GM23248 (cell line): ENCODE measurements at regions not wholly inside any gene's neighbourhood (a gene's known extent, or its start where the extent isn't known, plus 50 kb on each side); places are given as distances from the start of the nearest gene placed in this dataset.

Experiments used
- DNase-seq: peaks from one replicate; pipeline ENCODE4 v3.0.0-alpha.2; 2015
- H2AFZ ChIP-seq: fragments of 200-600 bp; sonication (generic); 2 replicates; pipeline ENCODE4 v1.6.1; 2016; ENCODE audit warnings: antibody characterized with exemption
- H3F3A ChIP-seq: fragments of 200-600 bp; sonication (generic); 2 replicates; pipeline ENCODE4 v1.6.1; 2016; ENCODE audit warnings: mild to moderate bottlenecking, antibody characterized with exemption, mixed run types; ENCODE audit not compliant: insufficient read depth
- H3K27ac ChIP-seq: fragments of 200-600 bp; sonication (generic); 2 replicates; pipeline ENCODE4 v1.5.1; 2016; ENCODE audit warnings: mild to moderate bottlenecking
- H3K27me3 ChIP-seq: fragments of 200-600 bp; sonication (generic); replicated peaks from 2 replicates; pipeline ENCODE4 v1.6.1; 2016; ENCODE audit warnings: mild to moderate bottlenecking; ENCODE audit not compliant: insufficient read depth
- H3K36me3 ChIP-seq: fragments of 200-600 bp; sonication (generic); 2 replicates; pipeline ENCODE4 v1.6.1; 2016; ENCODE audit warnings: low read depth, mild to moderate bottlenecking
- H3K4me1 ChIP-seq: fragments of 200-600 bp; sonication (generic); 2 replicates; pipeline ENCODE4 v1.6.1; 2016; ENCODE audit warnings: mild to moderate bottlenecking; ENCODE audit not compliant: insufficient read depth
- H3K4me2 ChIP-seq: fragments of 200-600 bp; sonication (generic); one replicate; pipeline ENCODE4 v1.6.1; 2016; ENCODE audit warnings: mild to moderate bottlenecking; ENCODE audit not compliant: unreplicated experiment
- H3K4me3 ChIP-seq: fragments of 200-600 bp; sonication (generic); 2 replicates; pipeline ENCODE4 v1.5.1; 2016; ENCODE audit warnings: mild to moderate bottlenecking
- H3K79me2 ChIP-seq: fragments of 200-600 bp; sonication (generic); 2 replicates; pipeline ENCODE4 v1.6.1; 2016; ENCODE audit warnings: mild to moderate bottlenecking; ENCODE audit not compliant: insufficient read depth
- H3K9ac ChIP-seq: fragments of 200-600 bp; sonication (generic); 2 replicates; pipeline ENCODE4 v1.6.1; 2016; ENCODE audit warnings: mild to moderate bottlenecking
- H3K9me2 ChIP-seq: fragments of 200-600 bp; sonication (generic); 2 replicates; pipeline ENCODE4 v1.6.1; 2016; ENCODE audit warnings: mixed run types, mild to moderate bottlenecking, moderate library complexity; ENCODE audit not compliant: insufficient read depth
- H3K9me3 ChIP-seq: fragments of 200-600 bp; sonication (generic); one replicate; pipeline ENCODE4 v1.6.1; 2017; ENCODE audit warnings: low read depth
- H4K20me1 ChIP-seq: fragments of 200-600 bp; sonication (generic); 2 replicates; pipeline ENCODE4 v1.6.0; 2016; ENCODE audit not compliant: insufficient read depth
- EZH2 ChIP-seq: fragments of 200-600 bp; sonication (generic); IDR thresholded peaks from 2 replicates; pipeline ENCODE4 v1.6.1; 2018; ENCODE audit warnings: antibody characterized with exemption, mild to moderate bottlenecking; ENCODE audit not compliant: insufficient read depth, poor library complexity, severe bottlenecking
- EZH2phosphoT487 ChIP-seq: fragments of 200-600 bp; sonication (generic); IDR thresholded peaks from 2 replicates; pipeline ENCODE4 v1.6.1; 2018; ENCODE audit warnings: antibody characterized with exemption, moderate library complexity, mild to moderate bottlenecking, low read depth; ENCODE audit not compliant: insufficient read depth
- WGBS, 2 experiments: methylation state at CpG; one replicate each; pipeline ENCODE4 v1.1.6; 2015 to 2017; ENCODE audit warnings: low lambda C conversion rate in 2 of 2, low coverage in 1 of 2; ENCODE audit errors: missing lambda C conversion rate in 2 of 2; 5-methylcytosine and 5-hydroxymethylcytosine counted together
- in situ Hi-C: fragments of 300-500 bp; cut with MboI; formaldehyde crosslinking; loops from 2 replicates; pipeline ENCODE4 v1.15.0; 2020

- in situ Hi-C loops: no loop called here
- WGBS, 2 experiments: 33 to 49% methylated on average over 2 of the region's 2 CpGs
- TF ChIP-seq EZH2phosphoT487: no peak
- TF ChIP-seq EZH2: no peak
Observed at GRCh38 chr18:53660306-53660705, 564.2 kb downstream of the MBD2 start.

GRCh38 chr18:53657257-53657656 is 567.2 kb downstream of the MBD2 start:
- no peak for DNase-seq
- Histone ChIP-seq H3K36me3 (no peaks in the 10 kb centered on the region), H3K9me3 (no peaks in the 10 kb centered on the region), H3K9me2 (no peaks in the 10 kb centered on the region), H2AFZ (no peak overlapping the region), H3K4me3 (no peak overlapping the region), H3K4me1 (no peaks in the 10 kb centered on the region), H3K79me2 (no peaks in the 10 kb centered on the region), H3K4me2 (no peak overlapping the region), H3K27ac (no peak overlapping the region), H4K20me1 (no peaks in the 10 kb centered on the region), H3F3A (no peaks in the 10 kb centered on the region), H3K27me3 (no peaks in the 10 kb centered on the region), H3K9ac (no peak overlapping the region)
- TF ChIP-seq EZH2 (no peak), EZH2phosphoT487 (no peak)
- in situ Hi-C loops: no loop called here
- 21 to 49% methylated on average over 2 of the region's 2 CpGs for WGBS, 2 experiments

More at GRCh38 chr18:53660306-53660705, 564.2 kb downstream of the MBD2 start:
- no peaks in the 10 kb centered on the region for H3K4me1 ChIP-seq
- H3K9me2 ChIP-seq: no peaks in the 10 kb centered on the region
- H3K27me3 ChIP-seq: no peaks in the 10 kb centered on the region
- no peaks in the 10 kb centered on the region for H3K9me3 ChIP-seq
- no peaks in the 10 kb centered on the region for H4K20me1 ChIP-seq
- H3K27ac ChIP-seq: no peak overlapping the region
- H3K9ac ChIP-seq: no peak overlapping the region
- H3K4me3 ChIP-seq: no peak overlapping the region
- no peak overlapping the region for H3K4me2 ChIP-seq
- no peaks in the 10 kb centered on the region for H3K36me3 ChIP-seq
- no peak for DNase-seq
- H3K79me2 ChIP-seq: no peaks in the 10 kb centered on the region
- no peaks in the 10 kb centered on the region for H3F3A ChIP-seq
- H2AFZ ChIP-seq: no peak overlapping the region

- Histone ChIP-seq H4K20me1 (no peaks in the 10 kb centered on the region), H3K36me3 (no peaks in the 10 kb centered on the region), H3K79me2 (no peaks in the 10 kb centered on the region), H3K27me3 (no peaks in the 10 kb centered on the region), H3K4me2 (no peak overlapping the region), H3K4me1 (no peaks in the 10 kb centered on the region), H2AFZ (no peak overlapping the region), H3K27ac (no peak overlapping the region), H3K9ac (no peak overlapping the region), H3K9me2 (no peaks in the 10 kb centered on the region), H3F3A (no peaks in the 10 kb centered on the region), H3K9me3 (no peaks in the 10 kb centered on the region), H3K4me3 (no peak overlapping the region)
- 29 to 38% methylated on average over 3 of the region's 3 CpGs for WGBS, 2 experiments
- in situ Hi-C loops: no loop called here
- no peak for DNase-seq
- TF ChIP-seq EZH2phosphoT487 (no peak), EZH2 (no peak)
Observed at GRCh38 chr18:53649621-53650020, 574.8 kb downstream of the MBD2 start.

- H4K20me1 ChIP-seq: no peaks in the 10 kb centered on the region
- no peak overlapping the region for H3K4me3 ChIP-seq
- WGBS, 2 experiments: 2 to 4% methylated on average over 2 of the region's 2 CpGs
- H3K27ac ChIP-seq: no peak overlapping the region
- no peak overlapping the region for H2AFZ ChIP-seq
- no peaks in the 10 kb centered on the region for H3K27me3 ChIP-seq
- in situ Hi-C loops: no loop called here
- no peaks in the 10 kb centered on the region for H3K4me1 ChIP-seq
- DNase-seq: no peak
- H3K79me2 ChIP-seq: no peaks in the 10 kb centered on the region
- H3K4me2 ChIP-seq: no peak overlapping the region
- TF ChIP-seq EZH2 (no peak), EZH2phosphoT487 (no peak)
- H3K9me2 ChIP-seq: no peaks in the 10 kb centered on the region
- no peaks in the 10 kb centered on the region for H3K9me3 ChIP-seq
- no peaks in the 10 kb centered on the region for H3F3A ChIP-seq
- H3K9ac ChIP-seq: no peak overlapping the region
- no peaks in the 10 kb centered on the region for H3K36me3 ChIP-seq
Observed at GRCh38 chr18:53644799-53645471, 579.5 kb downstream of the MBD2 start.

GRCh38 chr18:53639687-53640086 is 584.8 kb downstream of the MBD2 start:
- no peaks in the 10 kb centered on the region for H3K79me2 ChIP-seq
- no peaks in the 10 kb centered on the region for H4K20me1 ChIP-seq
- H2AFZ ChIP-seq: no peak overlapping the region
- no peak overlapping the region for H3K4me3 ChIP-seq
- H3K27ac ChIP-seq: no peak overlapping the region
- no peak for DNase-seq
- in situ Hi-C loops: no loop called here
- H3K4me1 ChIP-seq: no peaks in the 10 kb centered on the region
- no peaks in the 10 kb centered on the region for H3K9me2 ChIP-seq
- H3K9ac ChIP-seq: no peak overlapping the region
- H3F3A ChIP-seq: no peaks in the 10 kb centered on the region
- peaks cover 4% of the 10 kb centered on the region for H3K9me3 ChIP-seq
- H3K27me3 ChIP-seq: no peaks in the 10 kb centered on the region
- TF ChIP-seq EZH2phosphoT487 (no peak), EZH2 (no peak)
- no peak overlapping the region for H3K4me2 ChIP-seq
- H3K36me3 ChIP-seq: no peaks in the 10 kb centered on the region
